Stimulated activated CD4-positive, alpha-beta T cell treated with anti-CD3 and anti-CD28 coated beads, Interleukin-12 subunit alpha, Interleukin-12 subunit beta, amount 100 ng/mL, for 48 hours (primary cell): ENCODE measurements at regions not wholly inside any gene's neighbourhood (a gene's known extent, or its start where the extent isn't known, plus 50 kb on each side); places are given as distances from the start of the nearest gene placed in this dataset.
A peak's percentile ranks its signal among the peaks of the same experiment; 100 is the strongest.
"Not testable (repeated sequence)": the region's sequence is repeated elsewhere in the genome, so short reads cannot be mapped to it uniquely, and the experiment has no call there.

ENCODE experiments used
- DNase-seq, 3 donors: peaks; one replicate each; pipeline ENCODE4 v3.0.0-alpha.2; 2020; ENCODE audit warnings: low read depth in 2 of 3, low spot score in 1 of 3

DNA sequence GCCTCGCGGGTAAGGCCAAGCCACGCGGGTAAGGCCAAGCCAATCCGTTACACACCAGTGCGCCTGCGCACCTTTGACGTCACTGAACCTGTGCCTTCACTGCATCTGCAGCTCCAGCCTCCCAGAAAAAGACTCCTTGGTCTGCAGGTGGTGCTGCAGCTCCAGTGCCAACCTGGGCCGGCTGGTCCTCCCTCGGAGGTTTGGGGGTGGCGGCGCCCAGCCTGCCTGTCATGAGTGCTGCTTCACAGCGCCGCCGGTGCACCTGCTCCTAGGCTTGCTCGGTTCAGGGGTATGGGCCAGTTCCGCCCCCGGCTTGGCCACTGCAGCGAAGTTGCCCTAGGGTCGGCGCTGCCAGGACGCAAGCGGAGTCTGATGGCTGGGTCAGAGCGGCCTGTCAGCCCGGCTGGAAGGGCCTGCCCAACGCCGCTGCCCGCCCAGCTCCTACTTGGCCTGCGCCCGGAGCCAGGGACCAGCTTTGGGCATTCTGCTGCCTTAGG, 146.6 kb downstream of the USP22 start:
- peak; percentile 5 to 21 (median 7) for DNase-seq

DNA sequence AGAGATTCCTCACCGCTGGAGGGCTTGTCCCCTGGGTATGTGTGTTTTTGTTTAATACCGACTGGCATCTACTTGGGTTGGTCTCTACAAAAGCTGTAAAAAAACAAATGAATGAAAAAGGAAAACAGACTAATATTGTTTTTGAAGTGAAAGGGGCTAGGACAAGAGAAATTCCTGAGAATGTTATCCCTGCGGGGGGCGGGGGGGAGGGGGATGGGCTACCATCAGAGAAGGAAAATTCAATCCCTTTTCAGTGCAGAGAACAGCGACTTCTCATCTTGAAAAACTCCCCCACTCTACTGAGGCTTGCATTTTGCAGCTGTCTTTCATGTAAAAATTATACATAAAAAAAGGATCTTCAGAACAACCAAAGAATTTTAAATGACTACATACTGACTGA, 144.1 kb downstream of the USP22 start:
- DNase-seq, result not testable (repeated sequence)

DNA sequence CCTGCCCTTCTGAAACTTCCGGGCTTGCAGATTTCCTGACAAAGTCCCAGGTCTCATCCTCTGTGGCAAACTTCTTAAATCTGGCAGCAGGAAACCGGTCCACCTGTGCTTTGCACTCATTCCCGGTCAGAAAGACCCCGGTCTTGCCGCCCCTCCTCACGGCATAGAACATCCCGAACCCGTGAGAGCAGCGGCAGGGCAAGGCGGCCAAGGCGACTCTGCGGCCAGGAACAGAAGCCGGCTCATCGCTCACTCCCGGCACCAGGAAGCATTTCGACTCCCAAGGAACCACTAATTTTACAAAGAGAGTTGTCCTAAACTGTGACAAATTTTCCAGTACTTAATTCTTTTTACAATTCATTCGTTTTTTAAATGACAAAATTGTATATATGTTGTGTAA, 140.3 kb downstream of the USP22 start:
- DNase-seq, result not testable (repeated sequence)

DNA sequence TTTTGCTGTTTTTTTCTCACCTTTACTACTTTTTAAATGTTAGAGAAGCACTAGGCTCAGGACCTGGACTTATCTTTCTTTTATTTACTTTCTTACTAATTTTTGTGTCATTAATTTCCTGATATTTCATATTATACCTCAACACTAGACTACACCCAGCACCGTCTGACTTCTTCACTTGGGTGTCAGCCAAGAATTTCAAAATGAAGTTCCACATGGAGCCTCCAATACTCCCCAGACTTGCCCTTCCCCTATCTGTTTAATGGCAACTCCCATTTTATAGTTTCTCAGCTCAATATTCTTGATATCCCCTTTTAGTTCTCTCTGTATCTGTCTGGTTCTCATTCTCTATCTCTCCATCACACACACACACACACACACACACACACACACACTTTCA, 139.3 kb downstream of the USP22 start:
- not testable (repeated sequence) for DNase-seq

DNA sequence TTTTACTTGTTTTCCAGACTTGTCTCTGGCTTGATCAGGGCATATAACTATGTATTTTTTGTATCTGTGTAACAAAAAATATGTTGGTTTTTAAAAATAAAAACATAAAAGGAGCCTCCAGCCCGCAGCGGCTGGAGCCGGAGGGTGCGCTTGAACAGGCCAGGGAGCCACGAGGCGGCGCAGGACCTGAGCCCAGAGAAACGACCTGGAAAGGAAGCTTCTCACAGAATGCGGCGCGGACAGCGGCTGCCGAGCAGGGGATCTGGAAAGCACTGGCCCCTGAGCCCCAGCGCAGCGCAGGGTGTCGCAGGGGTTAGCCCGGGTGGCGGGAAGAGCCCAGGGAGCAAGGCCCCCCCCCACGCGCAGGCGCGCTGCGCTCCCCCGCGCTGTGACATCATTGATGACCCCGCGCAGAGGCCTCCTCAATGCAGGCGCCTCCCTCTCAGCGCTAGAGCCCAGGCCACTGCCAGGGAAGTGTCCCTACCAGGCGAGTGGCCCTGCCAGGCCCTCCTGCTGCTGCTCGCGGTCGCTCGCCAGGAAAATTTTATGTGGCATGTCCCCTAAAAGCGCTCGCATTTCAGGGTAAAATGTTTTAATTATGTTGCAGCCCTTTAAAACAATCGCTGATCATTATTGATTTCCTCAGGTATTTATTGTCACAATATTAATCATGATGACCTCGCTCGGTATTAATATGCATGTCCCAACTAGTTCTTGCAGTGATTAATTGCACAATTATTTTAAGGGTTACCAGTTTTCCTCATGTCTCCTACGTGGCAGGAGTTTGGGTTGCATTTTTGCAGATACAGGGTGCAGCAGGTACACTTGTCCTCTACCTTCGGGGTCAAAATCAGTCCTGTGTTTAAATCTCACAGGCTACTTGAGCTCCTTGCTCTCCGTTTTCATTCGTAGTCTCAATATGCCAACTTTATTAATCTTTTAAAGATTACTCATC, 134.2 kb downstream of the USP22 start:
- DNase-seq, result peak; percentile 58 to 79 (median 64)

DNA sequence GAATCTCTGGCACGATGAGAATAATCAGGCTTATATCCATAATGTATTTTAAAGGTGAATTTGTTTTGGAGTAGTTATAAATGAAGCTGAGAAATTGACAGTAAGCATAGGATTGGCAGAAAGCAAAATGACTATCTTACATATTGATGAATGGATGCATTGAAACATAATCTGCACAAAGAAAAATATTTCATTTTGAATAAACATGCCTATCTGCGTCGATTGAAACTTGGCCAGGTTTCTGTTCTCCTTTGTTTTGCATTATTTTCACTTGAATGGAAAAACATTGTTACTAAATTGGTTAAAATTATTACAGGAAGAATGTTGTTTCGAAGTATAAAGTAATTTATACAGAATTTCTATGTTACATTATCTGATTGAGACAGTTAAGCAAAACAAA, 128.2 kb downstream of the USP22 start:
- DNase-seq, result no peak

DNA sequence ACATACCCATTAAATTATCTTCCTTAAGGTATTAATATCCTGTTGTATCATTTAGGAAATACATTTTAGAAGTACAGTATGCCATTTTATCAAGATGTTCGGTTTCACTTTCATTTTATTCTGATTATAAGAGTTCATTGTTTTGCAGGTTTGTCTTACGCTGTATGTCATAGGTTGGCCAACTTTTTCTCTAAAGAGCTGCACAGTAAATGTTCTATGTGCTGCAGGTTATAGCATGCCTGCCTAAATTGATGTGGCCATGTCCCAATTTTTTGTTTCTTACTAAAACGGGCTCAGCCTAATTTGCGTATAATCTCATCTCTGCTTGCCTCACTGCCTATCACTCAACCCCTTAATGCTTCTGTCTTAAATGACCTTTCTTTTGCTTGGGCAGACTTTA, 126.4 kb downstream of the USP22 start:
- no peak for DNase-seq

DNA sequence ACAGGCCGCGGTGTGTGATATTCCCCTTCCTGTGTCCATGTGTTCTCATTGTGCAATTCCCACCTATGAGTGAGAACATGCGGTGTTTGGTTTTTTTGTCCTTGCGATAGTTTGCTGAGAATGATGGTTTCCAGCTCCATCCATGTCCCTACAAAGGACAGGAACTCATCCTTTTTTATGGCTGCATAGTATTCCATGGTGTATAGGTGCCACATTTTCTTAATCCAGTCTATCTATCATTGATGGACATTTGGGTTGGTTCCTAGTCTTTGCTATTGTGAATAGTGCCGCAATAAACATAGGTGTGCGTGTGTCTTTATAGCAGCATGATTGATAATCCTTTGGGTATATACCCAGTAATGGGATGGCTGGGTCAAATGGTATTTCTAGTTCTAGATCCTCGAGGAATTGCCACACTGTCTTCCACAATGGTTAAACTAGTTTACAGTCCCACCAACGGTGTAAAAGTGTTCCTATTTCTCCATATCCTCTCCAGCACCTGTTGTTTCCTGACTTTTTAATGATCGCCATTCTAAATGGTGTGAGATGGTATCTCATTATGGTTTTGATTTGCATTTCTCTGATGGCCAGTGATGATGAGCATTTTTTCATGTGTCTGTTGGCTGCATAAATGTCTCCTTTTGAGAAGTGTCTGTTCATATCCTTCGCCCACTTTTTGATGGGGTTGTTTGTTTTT, 125.1 kb downstream of the USP22 start:
- DNase-seq, result not testable (repeated sequence)

DNA sequence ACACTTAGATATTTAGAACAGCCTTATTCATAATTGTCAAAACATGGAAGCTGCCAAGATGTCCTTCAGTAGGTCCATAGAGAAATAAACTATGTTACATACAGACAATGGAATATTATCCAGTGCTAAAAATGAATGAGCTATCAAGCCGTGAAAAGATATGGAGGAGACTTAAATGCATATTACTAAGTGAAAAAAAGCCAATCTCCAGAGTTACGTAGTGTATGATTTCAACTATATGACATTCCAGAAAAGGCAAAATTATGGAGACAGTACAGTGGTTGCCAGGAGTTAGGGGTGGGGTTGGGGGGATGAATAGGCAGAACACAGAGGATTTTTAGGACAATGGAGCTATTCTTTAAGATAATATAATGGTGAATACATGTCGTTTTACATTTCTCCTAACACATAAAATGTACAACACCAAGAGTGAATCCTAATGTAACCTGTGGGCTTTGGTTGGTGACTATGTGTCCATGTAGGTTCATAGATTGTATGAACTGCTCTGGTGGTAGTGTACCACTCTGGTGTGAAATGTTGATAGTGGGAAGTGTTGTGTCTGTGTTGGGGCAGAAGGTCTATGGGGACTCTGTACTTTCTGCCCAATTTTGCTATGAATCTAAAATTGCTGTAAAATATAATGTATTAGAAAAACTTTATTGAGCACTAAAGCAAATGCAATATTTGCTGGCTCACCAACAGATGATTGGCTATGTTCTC, 122.6 kb downstream of the USP22 start:
- DNase-seq, result no peak

DNA sequence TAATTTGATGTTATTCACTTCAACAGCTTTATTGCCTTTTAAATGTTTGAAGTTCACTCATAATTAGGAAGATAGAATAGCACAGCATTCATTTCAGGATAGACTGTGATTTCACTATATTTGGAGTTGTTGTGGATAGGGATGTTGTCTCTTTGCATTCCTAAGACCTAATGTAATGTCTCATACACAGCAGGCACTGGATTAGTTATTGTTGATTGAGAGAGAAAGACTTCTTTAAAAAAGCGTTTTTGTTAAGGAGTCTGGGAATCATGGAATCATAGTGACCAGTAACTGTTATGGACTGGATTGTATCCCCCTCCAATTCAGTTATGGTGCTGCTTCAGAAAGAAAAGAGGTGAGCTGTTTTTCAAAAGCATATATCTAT, 122.0 kb downstream of the USP22 start:
- DNase-seq, result no peak

DNA sequence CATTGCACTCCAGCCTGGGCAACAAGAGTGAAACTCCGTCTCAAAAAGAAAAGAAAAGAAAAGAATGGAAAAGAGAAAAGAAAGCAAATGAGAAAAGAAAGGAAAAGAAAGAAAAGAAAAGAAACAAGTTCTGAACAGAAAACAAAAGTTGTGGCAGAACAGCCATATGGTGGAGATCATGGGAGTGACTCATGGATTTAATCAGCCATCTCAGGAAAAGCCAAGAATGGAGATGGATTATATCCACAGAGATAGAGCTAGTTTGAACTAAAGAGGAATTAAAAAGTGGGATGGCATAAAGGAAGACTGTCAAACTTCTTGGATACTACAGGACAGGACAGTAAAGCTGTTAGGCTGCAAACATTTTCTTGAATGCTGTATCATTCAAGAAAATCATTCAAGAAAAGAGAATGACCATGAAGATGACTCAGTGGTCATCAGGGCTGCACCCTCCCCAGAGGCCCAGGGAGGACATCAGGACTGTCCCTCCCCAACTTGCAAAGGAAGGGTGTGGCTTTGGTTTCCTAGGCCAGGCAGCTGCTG, 120.6 kb downstream of the USP22 start:
- DNase-seq, result no peak

DNA sequence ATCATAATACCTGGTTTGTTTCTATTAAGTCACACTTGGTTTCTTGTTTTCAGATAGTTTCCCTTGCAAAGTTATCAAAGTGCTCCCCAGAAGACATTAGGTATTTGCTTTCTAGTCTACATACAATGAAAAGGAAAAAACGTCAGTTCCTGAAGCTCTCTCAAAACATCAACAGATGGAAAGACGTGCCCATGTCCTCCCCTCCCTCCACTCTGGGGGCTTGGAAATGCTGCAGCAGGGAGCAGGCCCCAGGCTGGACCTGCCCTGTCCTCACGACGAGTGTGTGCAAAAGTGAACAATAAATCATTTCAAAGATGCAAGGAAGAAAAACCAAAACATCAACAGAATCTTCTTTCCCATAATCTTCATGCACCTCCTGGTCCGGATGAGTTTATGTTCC, 118.5 kb downstream of the USP22 start:
- DNase-seq, result no peak

DNA sequence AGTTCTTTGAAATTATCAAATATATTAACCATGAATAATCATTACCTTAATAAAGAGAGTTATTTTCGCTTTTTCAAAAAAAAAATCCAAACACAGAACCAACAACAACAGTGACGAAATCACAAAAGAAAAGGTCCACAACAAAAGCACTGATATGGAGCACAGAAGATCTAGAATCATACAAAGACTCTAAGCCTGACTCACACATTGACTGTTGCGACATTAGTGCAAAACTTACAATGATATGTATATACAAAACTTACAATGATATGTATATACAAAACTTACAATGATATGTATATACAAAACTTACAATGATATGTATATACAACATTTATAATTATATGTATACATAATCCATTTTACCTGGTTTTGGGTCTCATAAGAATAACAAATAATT, 117.7 kb downstream of the USP22 start:
- no peak for DNase-seq

DNA sequence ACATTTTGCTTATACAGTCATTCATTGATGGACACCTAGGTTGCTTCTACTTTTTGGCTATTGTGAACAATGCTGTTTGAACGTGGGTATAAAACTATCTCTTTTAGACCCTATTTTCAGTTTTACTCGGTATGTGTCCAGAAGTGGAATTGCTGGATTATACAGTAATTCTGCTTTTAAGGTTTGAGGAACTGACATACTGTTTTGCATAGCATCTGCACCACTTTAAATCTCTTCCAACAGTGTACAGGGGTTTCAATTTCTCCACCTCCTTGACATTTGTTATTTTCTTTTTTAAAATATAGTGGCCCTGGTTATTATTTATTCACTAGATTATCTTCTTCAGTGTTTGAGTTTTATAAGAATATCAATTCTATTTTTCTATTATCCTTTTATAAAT, 116.9 kb downstream of the USP22 start:
- DNase-seq, result no peak

DNA sequence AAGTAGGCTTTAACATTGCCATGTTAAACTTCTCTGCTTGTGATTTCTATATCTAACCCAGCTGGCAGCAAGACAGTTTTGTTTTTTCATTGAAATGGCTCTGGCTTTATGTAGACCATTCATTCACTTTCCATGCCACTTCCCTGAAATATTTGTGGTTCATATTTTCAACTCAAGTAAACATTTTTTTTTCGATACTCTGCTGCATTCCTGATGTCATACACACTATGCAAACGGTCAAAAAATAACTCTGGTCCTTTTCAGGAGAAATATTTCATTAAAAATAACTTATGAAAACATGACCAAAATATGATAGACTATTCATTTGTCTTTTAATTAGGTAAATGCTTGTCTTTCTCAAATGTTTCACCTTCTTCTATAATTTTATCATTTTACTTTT, 116.3 kb downstream of the USP22 start:
- DNase-seq, result no peak

DNA sequence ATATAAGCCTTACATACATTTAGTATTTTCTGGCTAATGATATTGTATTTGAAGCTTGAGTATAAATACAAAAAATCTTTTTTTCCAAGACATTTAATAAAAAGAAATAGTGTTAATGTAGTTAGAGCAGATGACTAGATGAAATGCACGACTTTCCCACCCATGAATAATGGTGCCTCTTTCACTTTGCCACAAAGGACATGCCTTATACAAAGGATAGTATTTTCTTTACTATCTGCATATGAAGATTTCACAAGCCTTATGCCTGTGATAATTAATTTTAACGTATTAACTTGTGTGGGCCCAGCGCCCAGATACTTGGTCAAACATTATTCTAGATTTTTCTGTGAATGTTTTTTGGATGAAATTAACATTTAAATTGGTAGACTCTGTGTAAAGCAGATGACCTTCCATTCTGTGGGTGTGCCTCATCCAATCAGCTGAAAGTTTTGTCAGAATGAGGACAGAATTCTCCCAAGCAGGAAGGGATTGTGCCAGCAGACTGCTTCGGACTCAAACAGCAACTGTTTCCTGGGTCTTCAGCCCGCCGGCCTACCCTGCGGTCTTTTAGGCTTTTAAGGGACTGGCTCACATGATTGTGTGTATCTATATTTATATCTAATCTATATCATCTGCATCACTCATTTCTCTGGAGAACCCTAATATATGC, 115.4 kb downstream of the USP22 start:
- DNase-seq, result no peak

DNA sequence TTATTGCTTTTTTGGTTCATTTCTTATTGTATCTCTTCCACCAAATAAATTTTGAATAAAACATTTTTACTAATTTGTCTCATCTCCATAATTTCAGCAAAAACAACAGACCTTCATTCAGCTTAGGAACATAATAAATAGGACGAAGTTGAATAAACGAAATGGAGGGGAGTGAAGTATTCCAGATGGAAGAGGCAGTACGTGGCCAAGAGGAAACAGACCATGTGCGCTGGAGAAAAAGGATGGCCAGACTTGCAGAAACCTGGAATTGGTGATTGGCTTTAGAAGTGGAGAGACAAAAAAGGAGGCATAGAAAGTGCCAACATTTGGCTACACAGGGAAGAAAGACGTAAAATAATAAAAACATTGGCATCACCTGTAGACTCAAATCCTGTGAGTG, 113.5 kb downstream of the USP22 start:
- no peak for DNase-seq

DNA sequence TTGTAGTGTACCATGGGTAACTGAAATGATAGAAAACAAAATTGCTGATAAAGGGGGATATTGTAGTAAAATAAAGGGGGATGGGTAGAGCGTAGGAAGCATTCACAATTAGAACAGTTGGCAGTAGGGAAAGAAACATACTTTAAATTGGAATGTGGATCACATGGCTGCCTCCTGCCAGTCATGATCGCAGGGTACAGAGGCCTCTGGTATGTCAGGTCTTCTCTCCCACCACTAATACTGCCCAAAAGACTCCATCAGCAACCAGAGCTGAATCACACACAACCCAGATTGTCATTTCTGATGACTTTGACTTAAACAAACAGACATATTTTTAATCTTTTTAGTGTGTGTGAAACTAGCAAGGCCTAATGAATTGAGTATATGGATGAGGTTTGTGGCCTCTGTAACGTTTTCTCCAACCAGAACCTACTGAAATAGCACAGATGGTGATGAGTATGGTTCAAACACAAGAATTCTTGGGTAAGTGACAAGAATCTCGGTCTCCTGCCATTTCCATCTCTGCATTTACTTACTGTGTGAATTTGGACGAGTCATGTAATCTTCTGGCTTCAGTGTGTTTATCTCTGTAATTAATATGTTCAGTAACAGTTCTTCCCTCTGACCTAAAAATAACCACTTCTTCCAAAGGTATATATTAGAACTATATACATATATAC, 112.6 kb downstream of the USP22 start:
- DNase-seq, result no peak

DNA sequence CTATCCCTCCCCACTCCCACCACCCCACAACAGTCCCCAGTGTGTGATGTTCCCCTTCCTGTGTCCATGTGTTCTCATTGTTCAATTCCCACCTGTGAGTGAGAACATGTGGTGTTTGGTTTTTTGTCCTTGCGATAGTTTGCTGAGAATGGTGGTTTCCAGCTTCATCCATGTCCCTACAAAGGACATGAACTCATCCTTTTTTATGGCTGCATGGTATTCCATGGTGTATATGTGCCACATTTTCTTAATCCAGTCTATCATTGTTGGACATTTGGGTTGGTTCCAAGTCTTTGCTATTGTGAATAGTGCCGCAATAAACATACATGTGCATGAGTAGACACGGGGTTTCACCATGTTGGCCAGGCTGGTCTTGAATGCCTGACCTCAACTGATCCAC, 109.8 kb downstream of the USP22 start:
- DNase-seq, result not testable (repeated sequence)

DNA sequence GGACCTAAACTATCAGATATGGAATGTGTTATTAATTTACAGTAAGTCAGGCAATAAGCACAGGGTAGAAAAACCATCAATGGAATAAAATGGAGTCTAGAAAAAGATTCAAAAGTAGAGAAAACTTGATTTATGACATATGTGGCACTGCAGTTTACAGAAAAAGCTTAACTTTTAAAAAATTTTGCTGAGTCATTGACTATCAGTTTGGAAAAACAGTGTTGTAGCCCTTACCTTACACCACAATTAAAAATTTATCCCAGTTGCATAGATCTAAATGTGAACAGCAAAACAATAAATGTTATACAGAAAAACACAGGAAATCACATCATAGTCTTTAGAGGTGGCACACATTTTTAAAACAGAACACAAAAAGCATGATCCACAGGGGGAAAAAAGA, 108.5 kb downstream of the USP22 start:
- DNase-seq, result no peak
